Epithelial cell of proximal tubule (primary cell): ENCODE measurements at regions not wholly inside any gene's neighbourhood (a gene's known extent, or its start where the extent isn't known, plus 50 kb on each side); places are given as distances from the start of the nearest gene placed in this dataset.

Experiments used
- DNase-seq: peaks from one replicate; pipeline ENCODE4 v3.0.0-alpha.2; 2011; ENCODE audit warnings: low read depth
- H3K4me3 ChIP-seq: 2 replicates; pipeline ENCODE4 v1.5.1; 2011; ENCODE audit warnings: low read depth, mild to moderate bottlenecking, low read length
- TF ChIP-seq, protein P1 (sequence below): conservative IDR thresholded peaks from 2 replicates; pipeline ENCODE4 v1.5.1; 2012; ENCODE audit warnings: low read depth, mild to moderate bottlenecking, low read length

DNA sequence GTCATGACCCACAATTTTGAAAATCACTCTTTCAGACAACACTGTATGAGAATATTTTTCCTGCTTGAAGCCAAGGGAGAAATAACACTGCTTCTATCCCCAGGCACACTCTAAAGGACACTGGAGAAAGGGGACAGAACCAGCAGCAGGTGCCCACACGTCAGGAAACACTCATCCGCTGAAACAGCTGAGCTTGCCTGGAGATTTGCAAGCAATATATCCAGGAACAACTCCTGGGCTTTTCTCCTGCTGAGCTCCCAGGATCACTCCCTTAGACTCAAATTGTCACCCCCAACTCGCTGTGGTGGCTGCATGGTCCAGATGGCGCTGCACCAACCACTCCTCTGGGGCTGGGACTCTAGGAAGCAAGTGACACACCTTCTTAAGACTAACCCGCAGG lies 186.7 kb downstream of the ARL4C start:
- H3K4me3 ChIP-seq: no peak overlapping the region
- TF ChIP-seq, protein P1, sequence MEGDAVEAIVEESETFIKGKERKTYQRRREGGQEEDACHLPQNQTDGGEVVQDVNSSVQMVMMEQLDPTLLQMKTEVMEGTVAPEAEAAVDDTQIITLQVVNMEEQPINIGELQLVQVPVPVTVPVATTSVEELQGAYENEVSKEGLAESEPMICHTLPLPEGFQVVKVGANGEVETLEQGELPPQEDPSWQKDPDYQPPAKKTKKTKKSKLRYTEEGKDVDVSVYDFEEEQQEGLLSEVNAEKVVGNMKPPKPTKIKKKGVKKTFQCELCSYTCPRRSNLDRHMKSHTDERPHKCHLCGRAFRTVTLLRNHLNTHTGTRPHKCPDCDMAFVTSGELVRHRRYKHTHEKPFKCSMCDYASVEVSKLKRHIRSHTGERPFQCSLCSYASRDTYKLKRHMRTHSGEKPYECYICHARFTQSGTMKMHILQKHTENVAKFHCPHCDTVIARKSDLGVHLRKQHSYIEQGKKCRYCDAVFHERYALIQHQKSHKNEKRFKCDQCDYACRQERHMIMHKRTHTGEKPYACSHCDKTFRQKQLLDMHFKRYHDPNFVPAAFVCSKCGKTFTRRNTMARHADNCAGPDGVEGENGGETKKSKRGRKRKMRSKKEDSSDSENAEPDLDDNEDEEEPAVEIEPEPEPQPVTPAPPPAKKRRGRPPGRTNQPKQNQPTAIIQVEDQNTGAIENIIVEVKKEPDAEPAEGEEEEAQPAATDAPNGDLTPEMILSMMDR: no peak
- DNase-seq: no peak

DNA sequence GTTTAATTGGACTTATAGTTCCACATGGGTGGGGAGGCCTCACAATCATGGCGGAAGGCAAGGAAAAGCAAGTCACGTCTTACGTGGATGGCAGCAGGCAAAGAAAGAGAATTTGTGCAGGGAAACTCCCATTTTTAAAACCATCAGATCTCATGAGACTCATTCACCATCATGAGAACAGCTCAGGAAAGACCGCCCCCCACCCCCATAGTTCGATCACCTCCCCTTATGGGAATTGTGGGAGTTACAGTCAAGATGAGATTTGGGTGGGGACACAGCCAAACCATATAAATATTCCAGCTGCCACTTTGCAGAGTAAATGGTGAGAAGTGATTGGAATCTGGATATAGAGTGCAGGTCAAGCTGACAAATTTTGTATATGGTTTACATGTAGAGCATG lies 187.4 kb downstream of the ARL4C start:
- H3K4me3 ChIP-seq: no peak overlapping the region
- TF ChIP-seq, protein P1: no peak

DNA sequence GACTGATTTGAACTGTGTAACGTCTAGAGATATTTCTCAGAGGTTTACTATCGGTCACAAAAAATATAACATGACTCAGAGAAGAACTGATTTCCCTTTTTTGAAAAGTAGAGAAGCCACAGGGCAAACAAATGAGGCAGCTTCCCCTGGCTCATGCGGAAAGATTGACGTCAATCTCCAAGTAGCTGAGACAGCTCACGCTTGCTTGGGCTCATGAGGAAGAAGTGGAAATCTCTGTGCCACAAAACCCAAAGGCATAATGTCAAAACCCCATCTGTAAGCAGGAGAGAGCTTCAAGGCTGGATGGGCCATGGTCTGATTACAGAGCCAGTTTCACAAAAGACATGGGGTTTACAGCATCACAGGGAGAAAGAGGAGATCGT lies 188.1 kb downstream of the ARL4C start:
- no peak overlapping the region for H3K4me3 ChIP-seq
- no peak for DNase-seq

More for the DNA sequence above, 187.4 kb downstream of the ARL4C start:
- DNase-seq: no peak

DNA sequence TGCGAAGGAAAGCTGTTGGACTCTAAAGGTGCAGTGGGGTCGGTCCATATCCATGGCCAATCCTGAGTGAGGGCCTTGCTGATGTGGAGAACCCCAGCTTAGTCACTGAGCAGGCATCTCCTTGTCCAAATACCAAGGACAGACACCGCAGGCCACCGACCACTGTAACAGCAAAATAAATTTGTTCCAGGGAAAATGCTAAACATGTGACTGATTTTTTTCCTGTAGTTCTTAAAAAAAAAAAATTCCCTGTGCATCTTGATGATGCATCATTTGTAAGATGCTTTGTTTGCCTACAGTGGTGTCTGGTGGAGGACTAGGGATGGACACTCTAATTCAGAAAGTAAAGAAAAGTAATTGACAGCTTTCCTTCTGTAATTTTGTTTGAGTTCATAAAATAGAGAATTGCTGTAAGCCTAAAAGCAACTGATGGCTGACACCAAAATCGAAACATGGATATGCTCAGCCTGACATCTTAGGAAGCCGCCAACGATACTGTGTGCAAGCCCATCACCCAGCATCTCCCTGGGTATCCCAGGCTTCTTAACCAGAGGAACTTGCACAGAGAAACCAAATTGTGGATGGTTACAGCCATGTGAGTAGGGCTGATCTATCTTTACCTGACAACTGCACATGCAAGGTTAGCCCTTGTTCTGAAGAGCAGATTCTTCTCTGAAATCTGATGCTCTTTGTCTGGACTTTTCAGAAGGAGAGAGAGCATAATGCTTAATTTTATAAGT lies 188.6 kb downstream of the ARL4C start:
- TF ChIP-seq, protein P1: no peak
- DNase-seq: no peak
- H3K4me3 ChIP-seq: no peak overlapping the region

More for the DNA sequence above, 188.1 kb downstream of the ARL4C start:
- TF ChIP-seq, protein P1: no peak

DNA sequence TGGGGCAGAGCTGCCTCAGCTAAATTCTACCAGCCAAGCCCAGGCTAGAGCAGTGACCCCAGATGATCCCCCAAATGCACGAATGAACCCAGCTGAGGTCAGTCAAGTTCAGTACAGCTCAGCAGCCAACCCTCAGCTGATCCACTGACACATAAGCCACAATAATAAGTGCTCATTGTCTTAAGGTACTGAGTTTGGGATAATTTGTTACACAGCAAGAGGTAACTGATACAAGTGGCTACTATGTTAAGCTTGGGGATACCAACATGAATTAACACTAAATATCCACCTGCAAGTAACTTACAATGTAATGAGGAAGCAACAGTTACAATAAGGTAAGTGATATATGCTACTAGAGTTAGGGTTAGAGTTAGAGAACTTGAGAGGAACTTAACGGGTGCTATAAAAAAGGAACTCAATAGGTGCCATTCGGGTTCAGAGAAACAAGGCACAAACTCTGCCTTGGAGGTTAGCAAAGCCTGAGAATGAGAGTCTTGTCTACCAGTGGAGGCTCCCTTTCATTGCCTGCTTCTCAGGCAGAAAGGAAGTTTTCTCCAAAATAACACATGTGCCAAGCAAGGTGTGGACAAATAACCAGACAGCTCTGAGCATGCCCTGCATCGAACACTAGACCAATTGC lies 189.4 kb downstream of the ARL4C start:
- no peak overlapping the region for H3K4me3 ChIP-seq
- no peak for DNase-seq
- TF ChIP-seq, protein P1: no peak

DNA sequence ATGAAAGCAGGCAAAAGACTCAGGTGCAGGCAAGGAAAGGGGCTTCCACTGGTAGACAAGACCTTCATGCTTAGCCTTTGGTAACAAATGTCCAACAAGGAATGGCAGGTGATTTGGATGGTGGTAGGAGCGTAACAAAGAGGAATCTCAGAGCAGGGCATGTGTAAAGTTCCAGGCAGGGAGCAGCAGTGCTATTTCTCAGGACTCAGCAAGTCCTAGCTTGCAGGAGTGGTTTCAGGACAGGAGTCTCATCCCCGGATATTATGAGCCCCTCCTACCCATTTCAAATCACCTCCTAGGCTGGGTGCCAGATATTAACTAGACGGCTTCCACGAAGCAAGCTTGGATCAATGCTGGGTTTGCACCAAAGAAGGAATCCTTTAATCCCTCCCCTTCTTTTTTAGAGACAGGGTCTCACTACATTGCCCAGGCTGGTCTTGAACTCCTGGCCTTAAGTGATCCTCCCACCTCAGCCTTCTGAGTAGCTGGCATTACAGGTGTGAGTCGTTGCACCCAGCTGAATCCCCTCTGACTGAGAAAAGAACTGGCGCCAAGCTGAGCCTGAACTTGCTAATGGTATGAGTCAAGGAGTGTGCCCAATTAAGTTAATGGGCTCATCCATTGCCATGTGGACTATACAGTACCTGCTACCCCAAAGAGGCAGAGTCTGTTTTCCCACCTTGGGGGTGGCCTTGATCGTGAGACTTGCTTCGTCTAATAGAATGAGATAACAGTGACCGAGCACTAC lies 190.3 kb downstream of the ARL4C start:
- H3K4me3 ChIP-seq: no peak overlapping the region
- TF ChIP-seq, protein P1: no peak
- DNase-seq: no peak
